Breast epithelium (tissue), 3 donors: ENCODE measurements at regions not wholly inside any gene's neighbourhood (a gene's known extent, or its start where the extent isn't known, plus 50 kb on each side); places are given as distances from the start of the nearest gene placed in this dataset.

Source experiments
- POLR2A ChIP-seq: fragments of 450-650 bp; IDR thresholded peaks from one replicate; pipeline ENCODE4 v1.6.1; 2016; ENCODE audit warnings: antibody characterized with exemption, mild to moderate bottlenecking, moderate library complexity
- TF ChIP-seq, protein P1 (sequence below), 3 donors: fragments of 450-650 bp; IDR thresholded peaks; one replicate each; pipeline ENCODE4 v1.5.1; 2016 to 2017; ENCODE audit warnings: antibody characterized with exemption in 3 of 3, mild to moderate bottlenecking in 3 of 3, moderate library complexity in 3 of 3

DNA sequence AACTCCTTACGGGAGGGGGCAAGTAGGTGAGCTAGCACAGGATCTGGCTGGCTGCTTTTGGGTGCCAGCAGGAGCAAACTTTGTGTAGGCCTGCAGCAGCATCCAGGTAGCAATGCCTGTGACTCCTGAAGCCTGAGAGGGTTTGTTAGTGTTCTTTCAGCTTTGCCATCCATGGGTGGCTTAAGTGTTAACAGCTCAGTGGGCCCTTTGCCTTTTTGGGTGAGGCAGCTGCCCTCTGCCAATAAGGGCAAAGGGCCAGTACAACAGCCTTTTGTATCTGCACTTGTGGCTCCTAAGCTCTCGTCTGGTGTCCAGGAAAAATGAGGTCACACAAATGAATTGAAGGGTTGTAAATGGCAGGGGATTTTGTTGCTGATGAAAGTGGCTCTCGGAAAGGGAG is 359.0 kb upstream of the CHRM2 start:
- TF ChIP-seq, protein P1, sequence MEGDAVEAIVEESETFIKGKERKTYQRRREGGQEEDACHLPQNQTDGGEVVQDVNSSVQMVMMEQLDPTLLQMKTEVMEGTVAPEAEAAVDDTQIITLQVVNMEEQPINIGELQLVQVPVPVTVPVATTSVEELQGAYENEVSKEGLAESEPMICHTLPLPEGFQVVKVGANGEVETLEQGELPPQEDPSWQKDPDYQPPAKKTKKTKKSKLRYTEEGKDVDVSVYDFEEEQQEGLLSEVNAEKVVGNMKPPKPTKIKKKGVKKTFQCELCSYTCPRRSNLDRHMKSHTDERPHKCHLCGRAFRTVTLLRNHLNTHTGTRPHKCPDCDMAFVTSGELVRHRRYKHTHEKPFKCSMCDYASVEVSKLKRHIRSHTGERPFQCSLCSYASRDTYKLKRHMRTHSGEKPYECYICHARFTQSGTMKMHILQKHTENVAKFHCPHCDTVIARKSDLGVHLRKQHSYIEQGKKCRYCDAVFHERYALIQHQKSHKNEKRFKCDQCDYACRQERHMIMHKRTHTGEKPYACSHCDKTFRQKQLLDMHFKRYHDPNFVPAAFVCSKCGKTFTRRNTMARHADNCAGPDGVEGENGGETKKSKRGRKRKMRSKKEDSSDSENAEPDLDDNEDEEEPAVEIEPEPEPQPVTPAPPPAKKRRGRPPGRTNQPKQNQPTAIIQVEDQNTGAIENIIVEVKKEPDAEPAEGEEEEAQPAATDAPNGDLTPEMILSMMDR (IDR thresholded peaks at IDR 0.05): no peak
- no peak for TF ChIP-seq POLR2A
